NCI-H1092 treated with DMSO at 0.1 percent for 48 hours (cell line): ENCODE measurements at regions not wholly inside any gene's neighbourhood (a gene's known extent, or its start where the extent isn't known, plus 50 kb on each side); places are given as distances from the start of the nearest gene placed in this dataset.
"Not testable (repeated sequence)": the region's sequence is repeated elsewhere in the genome, so short reads cannot be mapped to it uniquely, and the experiment has no call there.

Source experiments
- DNase-seq: peaks from one replicate; lab custom pipeline; 2025; lab: John Stamatoyannopoulos, UW

GRCh38 chr1:232416026-232416568 lies 213.8 kb downstream of the SIPA1L2 start:
- no peak for DNase-seq

- DNase-seq = not testable (repeated sequence)
Observed at GRCh38 chr1:232415481-232415880, 214.5 kb downstream of the SIPA1L2 start.

GRCh38 chr1:232414100-232414499 lies 215.8 kb downstream of the SIPA1L2 start:
- DNase-seq = no peak

- DNase-seq = no peak
Observed at GRCh38 chr1:232413674-232414073, 216.3 kb downstream of the SIPA1L2 start.

GRCh38 chr1:232409584-232409983 lies 220.3 kb downstream of the SIPA1L2 start:
- no peak for DNase-seq

GRCh38 chr1:232407120-232407519 lies 222.8 kb downstream of the SIPA1L2 start:
- no peak for DNase-seq

GRCh38 chr1:232405781-232406180 lies 224.2 kb downstream of the SIPA1L2 start:
- no peak for DNase-seq

GRCh38 chr1:232404981-232405731 lies 224.8 kb downstream of the SIPA1L2 start:
- DNase-seq = peak; percentile 81

- no peak for DNase-seq
Observed at GRCh38 chr1:232404227-232404626, 225.7 kb downstream of the SIPA1L2 start.

- no peak for DNase-seq
Observed at GRCh38 chr1:232403017-232403714, 226.8 kb downstream of the SIPA1L2 start.

- DNase-seq = no peak
Observed at GRCh38 chr1:232398823-232399222, 231.1 kb downstream of the SIPA1L2 start.

GRCh38 chr1:232393444-232394146 lies 236.3 kb downstream of the SIPA1L2 start:
- no peak for DNase-seq

GRCh38 chr1:232393010-232393409 lies 236.9 kb downstream of the SIPA1L2 start:
- DNase-seq = no peak

- DNase-seq = no peak
Observed at GRCh38 chr1:232390590-232390989, 239.3 kb downstream of the SIPA1L2 start.

- DNase-seq = no peak
Observed at GRCh38 chr1:232389744-232390143, 240.2 kb downstream of the SIPA1L2 start.

GRCh38 chr1:232388363-232388762 lies 241.6 kb downstream of the SIPA1L2 start:
- DNase-seq = no peak

- no peak for DNase-seq
Observed at GRCh38 chr1:232386721-232387510, 243.0 kb downstream of the SIPA1L2 start.

GRCh38 chr1:232386294-232386693 lies 243.6 kb downstream of the SIPA1L2 start:
- DNase-seq = no peak

- DNase-seq = no peak
Observed at GRCh38 chr1:232385221-232385620, 244.7 kb downstream of the SIPA1L2 start.

GRCh38 chr1:232384171-232384883 lies 245.6 kb downstream of the SIPA1L2 start:
- no peak for DNase-seq
